B cell (primary cell): ENCODE measurements at regions not wholly inside any gene's neighbourhood (a gene's known extent, or its start where the extent isn't known, plus 50 kb on each side); places are given as distances from the start of the nearest gene placed in this dataset.

Experiments used
- EZH2 ChIP-seq: IDR thresholded peaks from 2 replicates; pipeline ENCODE4 v1.6.1; 2012; ENCODE audit warnings: borderline replicate concordance, low read depth, mild to moderate bottlenecking, moderate library complexity, low read length; ENCODE audit not compliant: insufficient read depth, poor library complexity, severe bottlenecking
- TF ChIP-seq, protein P1 (sequence below): fragments of 200-600 bp; IDR thresholded peaks from one replicate; pipeline ENCODE4 v1.8.0; 2022; ENCODE audit warnings: antibody characterized with exemption, mild to moderate bottlenecking

DNA sequence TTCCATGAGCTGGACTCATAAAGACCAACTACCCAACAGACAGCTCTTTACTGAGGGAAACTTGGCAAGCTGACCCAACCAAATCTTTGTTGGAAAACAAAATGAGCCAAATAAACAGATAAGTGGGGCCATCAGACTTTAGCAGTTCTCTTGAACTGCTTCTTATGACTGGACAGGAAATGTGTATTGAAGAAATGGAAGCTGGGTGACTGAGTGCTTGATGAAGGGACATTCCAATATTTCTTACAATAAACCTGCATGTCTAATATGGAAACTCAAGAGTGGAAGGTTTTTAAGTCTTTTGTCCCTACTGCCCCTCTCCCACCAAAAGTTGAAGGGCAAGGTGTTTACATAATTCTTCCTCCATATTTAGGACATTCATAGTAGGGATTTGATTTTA lies 218.8 kb upstream of the NR4A3 start:
- TF ChIP-seq, protein P1, sequence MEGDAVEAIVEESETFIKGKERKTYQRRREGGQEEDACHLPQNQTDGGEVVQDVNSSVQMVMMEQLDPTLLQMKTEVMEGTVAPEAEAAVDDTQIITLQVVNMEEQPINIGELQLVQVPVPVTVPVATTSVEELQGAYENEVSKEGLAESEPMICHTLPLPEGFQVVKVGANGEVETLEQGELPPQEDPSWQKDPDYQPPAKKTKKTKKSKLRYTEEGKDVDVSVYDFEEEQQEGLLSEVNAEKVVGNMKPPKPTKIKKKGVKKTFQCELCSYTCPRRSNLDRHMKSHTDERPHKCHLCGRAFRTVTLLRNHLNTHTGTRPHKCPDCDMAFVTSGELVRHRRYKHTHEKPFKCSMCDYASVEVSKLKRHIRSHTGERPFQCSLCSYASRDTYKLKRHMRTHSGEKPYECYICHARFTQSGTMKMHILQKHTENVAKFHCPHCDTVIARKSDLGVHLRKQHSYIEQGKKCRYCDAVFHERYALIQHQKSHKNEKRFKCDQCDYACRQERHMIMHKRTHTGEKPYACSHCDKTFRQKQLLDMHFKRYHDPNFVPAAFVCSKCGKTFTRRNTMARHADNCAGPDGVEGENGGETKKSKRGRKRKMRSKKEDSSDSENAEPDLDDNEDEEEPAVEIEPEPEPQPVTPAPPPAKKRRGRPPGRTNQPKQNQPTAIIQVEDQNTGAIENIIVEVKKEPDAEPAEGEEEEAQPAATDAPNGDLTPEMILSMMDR: no peak
- TF ChIP-seq EZH2: no peak
